ENCODE measurements at regions not wholly inside any gene's neighbourhood (a gene's known extent, or its start where the extent isn't known, plus 50 kb on each side); places are given as distances from the start of the nearest gene placed in this dataset.

- Histone ChIP-seq H3K4me1 (ENCODE audit: control insufficient read depth in 1 of 2, insufficient read depth in 2 of 2, low read length in 2 of 2) (no peaks in the 10 kb centered on the region), H3K27ac (ENCODE audit: low read depth in 1 of 2, low read length in 2 of 2) (no peak overlapping the region), H3K36me3 (replicated peaks in 1 of 2; ENCODE audit: control insufficient read depth in 1 of 2, insufficient read depth in 2 of 2, low read length in 2 of 2) (no peaks in the 10 kb centered on the region), H3K9ac (ENCODE audit: insufficient read depth, low read length, poor library complexity, severe bottlenecking) (no peak overlapping the region), H4K20me1 (ENCODE audit: insufficient read depth, low read length) (no peaks in the 10 kb centered on the region), H3K27me3 (ENCODE audit: control insufficient read depth in 2 of 2, insufficient read depth in 2 of 2, low read length in 2 of 2) (no peaks in the 10 kb centered on the region), H3K4me2 (replicated peaks; ENCODE audit: extremely low read depth, low read length, poor library complexity, severe bottlenecking) (no peak overlapping the region), H3K4me3 (replicated peaks in 1 of 3; ENCODE audit: low read depth in 2 of 3, low read length in 3 of 3) (no peak overlapping the region), H3K9me3 (replicated peaks in 1 of 2; ENCODE audit: control insufficient read depth in 1 of 2, insufficient read depth in 1 of 2, low read length in 2 of 2) (no peaks in the 10 kb centered on the region), H3K79me2 (ENCODE audit: insufficient read depth, low read length) (no peaks in the 10 kb centered on the region), H2AFZ (ENCODE audit: insufficient read depth, low read depth, low read length, poor library complexity, severe bottlenecking) (no peak overlapping the region)
- Mint-ChIP-seq H3K27me3 (ENCODE audit: low read depth in 3 of 3) (no peaks in the 10 kb centered on the region), H3K36me3 (no peaks in the 10 kb centered on the region), H3K4me1 (no peaks in the 10 kb centered on the region), H3K4me3 (no peak overlapping the region), H3K9me3 (peaks cover 0 to 13% (median 6%) of the 10 kb centered on the region in 7 donors), H3K27ac (no peak overlapping the region)
- no peak for DNase-seq
- intact Hi-C loops (cut with micrococcal nuclease): no loop called here
- TF ChIP-seq, protein P1, sequence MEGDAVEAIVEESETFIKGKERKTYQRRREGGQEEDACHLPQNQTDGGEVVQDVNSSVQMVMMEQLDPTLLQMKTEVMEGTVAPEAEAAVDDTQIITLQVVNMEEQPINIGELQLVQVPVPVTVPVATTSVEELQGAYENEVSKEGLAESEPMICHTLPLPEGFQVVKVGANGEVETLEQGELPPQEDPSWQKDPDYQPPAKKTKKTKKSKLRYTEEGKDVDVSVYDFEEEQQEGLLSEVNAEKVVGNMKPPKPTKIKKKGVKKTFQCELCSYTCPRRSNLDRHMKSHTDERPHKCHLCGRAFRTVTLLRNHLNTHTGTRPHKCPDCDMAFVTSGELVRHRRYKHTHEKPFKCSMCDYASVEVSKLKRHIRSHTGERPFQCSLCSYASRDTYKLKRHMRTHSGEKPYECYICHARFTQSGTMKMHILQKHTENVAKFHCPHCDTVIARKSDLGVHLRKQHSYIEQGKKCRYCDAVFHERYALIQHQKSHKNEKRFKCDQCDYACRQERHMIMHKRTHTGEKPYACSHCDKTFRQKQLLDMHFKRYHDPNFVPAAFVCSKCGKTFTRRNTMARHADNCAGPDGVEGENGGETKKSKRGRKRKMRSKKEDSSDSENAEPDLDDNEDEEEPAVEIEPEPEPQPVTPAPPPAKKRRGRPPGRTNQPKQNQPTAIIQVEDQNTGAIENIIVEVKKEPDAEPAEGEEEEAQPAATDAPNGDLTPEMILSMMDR (IDR thresholded peaks at IDR 0.05): no peak
These were observed 422.3 kb downstream of the SPATA31D1 start for GRCh38 chr9:82410866-82411265.

DNA sequence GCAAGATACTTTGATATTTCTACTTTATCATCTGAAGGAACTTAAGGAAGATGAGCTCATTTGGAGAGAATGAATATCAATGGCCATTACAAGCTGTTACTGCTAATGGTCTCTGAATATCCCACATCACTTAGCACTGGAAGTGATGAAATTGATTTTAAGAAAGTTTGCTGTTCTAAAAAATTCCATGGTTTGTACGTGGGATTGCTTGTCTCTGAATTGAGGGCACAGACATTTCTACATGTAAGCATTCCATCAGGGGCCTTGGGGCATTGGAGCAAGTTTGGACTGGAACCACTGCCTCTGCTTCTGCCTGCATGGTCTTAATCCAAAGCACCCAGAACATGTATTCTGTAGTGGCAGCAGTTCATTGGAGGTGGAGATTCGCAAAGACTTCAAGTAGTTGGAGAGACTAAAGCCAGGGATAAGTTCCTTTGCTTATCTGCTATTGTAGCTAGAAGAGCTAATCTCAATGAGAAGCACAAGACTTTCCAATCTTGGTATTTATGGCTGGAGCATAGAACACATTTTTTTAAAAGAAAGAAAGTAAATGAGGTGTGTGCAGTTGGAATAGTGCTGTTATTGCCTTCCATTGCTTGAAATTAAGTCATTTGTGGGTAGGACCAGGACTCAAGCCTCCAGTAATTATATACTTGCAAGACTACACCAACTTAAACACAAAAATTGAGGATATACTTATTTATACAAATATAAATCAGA lies 424.2 kb downstream of the SPATA31D1 start:
- H3K27me3 Mint-ChIP-seq (ENCODE audit: low read depth in 3 of 3): peaks cover 0 to 3% (median 0%) of the 10 kb centered on the region in 3 donors
- intact Hi-C loops (cut with micrococcal nuclease): no loop called here
- Histone ChIP-seq H3K9ac (ENCODE audit: insufficient read depth, low read length, poor library complexity, severe bottlenecking) (no peak overlapping the region), H3K9me3 (replicated peaks in 1 of 2; ENCODE audit: control insufficient read depth in 1 of 2, insufficient read depth in 1 of 2, low read length in 2 of 2) (no peaks in the 10 kb centered on the region), H3K4me2 (replicated peaks; ENCODE audit: extremely low read depth, low read length, poor library complexity, severe bottlenecking) (no peak overlapping the region), H4K20me1 (ENCODE audit: insufficient read depth, low read length) (no peaks in the 10 kb centered on the region), H3K79me2 (ENCODE audit: insufficient read depth, low read length) (no peaks in the 10 kb centered on the region), H3K4me1 (ENCODE audit: control insufficient read depth in 1 of 2, insufficient read depth in 2 of 2, low read length in 2 of 2) (no peaks in the 10 kb centered on the region), H3K36me3 (replicated peaks in 1 of 2; ENCODE audit: control insufficient read depth in 1 of 2, insufficient read depth in 2 of 2, low read length in 2 of 2) (no peaks in the 10 kb centered on the region), H3K27ac (ENCODE audit: low read depth in 1 of 2, low read length in 2 of 2) (no peak overlapping the region), H3K27me3 (ENCODE audit: control insufficient read depth in 2 of 2, insufficient read depth in 2 of 2, low read length in 2 of 2) (no peaks in the 10 kb centered on the region), H3K4me3 (replicated peaks in 1 of 3; ENCODE audit: low read depth in 2 of 3, low read length in 3 of 3) (no peak overlapping the region), H2AFZ (ENCODE audit: insufficient read depth, low read depth, low read length, poor library complexity, severe bottlenecking) (no peak overlapping the region)
- no peaks in the 10 kb centered on the region for H3K4me1 Mint-ChIP-seq
- H3K36me3 Mint-ChIP-seq: no peaks in the 10 kb centered on the region
- TF ChIP-seq, protein P1 (IDR thresholded peaks at IDR 0.05): no peak
- H3K27ac Mint-ChIP-seq: no peak overlapping the region
- WGBS (ENCODE audit: insufficient coverage): 86% methylated on average over 1 of the region's 2 CpGs
- H3K9me3 Mint-ChIP-seq: peaks cover 1 to 14% (median 7%) of the 10 kb centered on the region in 7 donors
- no peak overlapping the region for H3K4me3 Mint-ChIP-seq
- DNase-seq: no peak

Measured in CD14-positive monocyte (primary cell).